ENCODE measurements at regions not wholly inside any gene's neighbourhood (a gene's known extent, or its start where the extent isn't known, plus 50 kb on each side); places are given as distances from the start of the nearest gene placed in this dataset.
A peak's percentile ranks its signal among the peaks of the same experiment; 100 is the strongest.

DNA sequence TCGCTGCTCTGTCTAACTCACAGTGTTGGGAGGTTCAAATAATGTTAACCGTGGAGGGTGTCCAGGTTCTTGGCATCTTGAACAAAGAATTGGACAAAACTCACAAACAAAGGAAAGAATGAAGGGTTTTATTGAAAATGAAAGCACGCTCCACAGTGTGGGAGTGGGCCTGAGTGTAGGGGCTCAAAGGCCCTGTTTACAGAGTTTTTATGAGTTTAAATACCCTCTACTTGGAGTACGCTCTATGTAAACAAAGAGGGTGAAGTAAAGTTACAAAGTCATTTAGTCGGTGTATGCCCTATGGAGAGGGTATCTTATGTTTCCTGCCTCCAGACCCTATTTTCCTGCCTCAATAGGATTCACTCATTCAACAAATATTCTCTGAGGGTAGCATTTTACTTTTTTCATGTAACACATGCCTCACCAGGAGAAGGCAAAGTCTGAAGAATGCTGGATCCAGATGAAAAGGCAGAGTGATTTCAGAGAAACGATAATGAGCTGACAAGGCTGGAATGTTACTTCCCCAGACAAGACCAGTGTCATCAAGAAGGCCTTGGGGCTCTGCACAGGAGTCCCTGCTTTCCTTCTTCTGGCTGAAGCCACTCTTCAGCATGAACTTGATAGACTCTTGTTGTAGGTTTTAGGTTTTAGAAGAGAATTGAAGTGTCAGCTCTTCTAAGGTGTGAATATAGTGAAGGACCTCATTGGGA lies 163.6 kb downstream of the FAM43A start (continued):
- TF ChIP-seq, protein P1, sequence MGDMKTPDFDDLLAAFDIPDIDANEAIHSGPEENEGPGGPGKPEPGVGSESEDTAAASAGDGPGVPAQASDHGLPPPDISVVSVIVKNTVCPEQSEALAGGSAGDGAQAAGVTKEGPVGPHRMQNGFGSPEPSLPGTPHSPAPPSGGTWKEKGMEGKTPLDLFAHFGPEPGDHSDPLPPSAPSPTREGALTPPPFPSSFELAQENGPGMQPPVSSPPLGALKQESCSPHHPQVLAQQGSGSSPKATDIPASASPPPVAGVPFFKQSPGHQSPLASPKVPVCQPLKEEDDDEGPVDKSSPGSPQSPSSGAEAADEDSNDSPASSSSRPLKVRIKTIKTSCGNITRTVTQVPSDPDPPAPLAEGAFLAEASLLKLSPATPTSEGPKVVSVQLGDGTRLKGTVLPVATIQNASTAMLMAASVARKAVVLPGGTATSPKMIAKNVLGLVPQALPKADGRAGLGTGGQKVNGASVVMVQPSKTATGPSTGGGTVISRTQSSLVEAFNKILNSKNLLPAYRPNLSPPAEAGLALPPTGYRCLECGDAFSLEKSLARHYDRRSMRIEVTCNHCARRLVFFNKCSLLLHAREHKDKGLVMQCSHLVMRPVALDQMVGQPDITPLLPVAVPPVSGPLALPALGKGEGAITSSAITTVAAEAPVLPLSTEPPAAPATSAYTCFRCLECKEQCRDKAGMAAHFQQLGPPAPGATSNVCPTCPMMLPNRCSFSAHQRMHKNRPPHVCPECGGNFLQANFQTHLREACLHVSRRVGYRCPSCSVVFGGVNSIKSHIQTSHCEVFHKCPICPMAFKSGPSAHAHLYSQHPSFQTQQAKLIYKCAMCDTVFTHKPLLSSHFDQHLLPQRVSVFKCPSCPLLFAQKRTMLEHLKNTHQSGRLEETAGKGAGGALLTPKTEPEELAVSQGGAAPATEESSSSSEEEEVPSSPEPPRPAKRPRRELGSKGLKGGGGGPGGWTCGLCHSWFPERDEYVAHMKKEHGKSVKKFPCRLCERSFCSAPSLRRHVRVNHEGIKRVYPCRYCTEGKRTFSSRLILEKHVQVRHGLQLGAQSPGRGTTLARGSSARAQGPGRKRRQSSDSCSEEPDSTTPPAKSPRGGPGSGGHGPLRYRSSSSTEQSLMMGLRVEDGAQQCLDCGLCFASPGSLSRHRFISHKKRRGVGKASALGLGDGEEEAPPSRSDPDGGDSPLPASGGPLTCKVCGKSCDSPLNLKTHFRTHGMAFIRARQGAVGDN (CRISPR knock-in tag; IDR thresholded peaks at IDR 0.05) = no peak
- no peak for TF ChIP-seq MATR3 (CRISPR knock-in tag; IDR thresholded peaks at IDR 0.05)
- TF ChIP-seq ONECUT2 (CRISPR knock-in tag; IDR thresholded peaks at IDR 0.05) = no peak
- no peak for TF ChIP-seq ZNF317 (CRISPR knock-in tag; IDR thresholded peaks at IDR 0.05)
- TF ChIP-seq RARA (CRISPR knock-in tag; IDR thresholded peaks at IDR 0.05) = peak; percentile 27; the same call in 1 of the 2 replicates
- TF ChIP-seq NFYB (CRISPR knock-in tag; IDR thresholded peaks at IDR 0.05) = no peak
- TF ChIP-seq ZNF879 (CRISPR knock-in tag; IDR thresholded peaks at IDR 0.05) = no peak
- no peak for TF ChIP-seq SIN3A (IDR thresholded peaks at IDR 0.05; ENCODE audit: borderline replicate concordance, low read depth, low read length)
- TF ChIP-seq, protein P2, sequence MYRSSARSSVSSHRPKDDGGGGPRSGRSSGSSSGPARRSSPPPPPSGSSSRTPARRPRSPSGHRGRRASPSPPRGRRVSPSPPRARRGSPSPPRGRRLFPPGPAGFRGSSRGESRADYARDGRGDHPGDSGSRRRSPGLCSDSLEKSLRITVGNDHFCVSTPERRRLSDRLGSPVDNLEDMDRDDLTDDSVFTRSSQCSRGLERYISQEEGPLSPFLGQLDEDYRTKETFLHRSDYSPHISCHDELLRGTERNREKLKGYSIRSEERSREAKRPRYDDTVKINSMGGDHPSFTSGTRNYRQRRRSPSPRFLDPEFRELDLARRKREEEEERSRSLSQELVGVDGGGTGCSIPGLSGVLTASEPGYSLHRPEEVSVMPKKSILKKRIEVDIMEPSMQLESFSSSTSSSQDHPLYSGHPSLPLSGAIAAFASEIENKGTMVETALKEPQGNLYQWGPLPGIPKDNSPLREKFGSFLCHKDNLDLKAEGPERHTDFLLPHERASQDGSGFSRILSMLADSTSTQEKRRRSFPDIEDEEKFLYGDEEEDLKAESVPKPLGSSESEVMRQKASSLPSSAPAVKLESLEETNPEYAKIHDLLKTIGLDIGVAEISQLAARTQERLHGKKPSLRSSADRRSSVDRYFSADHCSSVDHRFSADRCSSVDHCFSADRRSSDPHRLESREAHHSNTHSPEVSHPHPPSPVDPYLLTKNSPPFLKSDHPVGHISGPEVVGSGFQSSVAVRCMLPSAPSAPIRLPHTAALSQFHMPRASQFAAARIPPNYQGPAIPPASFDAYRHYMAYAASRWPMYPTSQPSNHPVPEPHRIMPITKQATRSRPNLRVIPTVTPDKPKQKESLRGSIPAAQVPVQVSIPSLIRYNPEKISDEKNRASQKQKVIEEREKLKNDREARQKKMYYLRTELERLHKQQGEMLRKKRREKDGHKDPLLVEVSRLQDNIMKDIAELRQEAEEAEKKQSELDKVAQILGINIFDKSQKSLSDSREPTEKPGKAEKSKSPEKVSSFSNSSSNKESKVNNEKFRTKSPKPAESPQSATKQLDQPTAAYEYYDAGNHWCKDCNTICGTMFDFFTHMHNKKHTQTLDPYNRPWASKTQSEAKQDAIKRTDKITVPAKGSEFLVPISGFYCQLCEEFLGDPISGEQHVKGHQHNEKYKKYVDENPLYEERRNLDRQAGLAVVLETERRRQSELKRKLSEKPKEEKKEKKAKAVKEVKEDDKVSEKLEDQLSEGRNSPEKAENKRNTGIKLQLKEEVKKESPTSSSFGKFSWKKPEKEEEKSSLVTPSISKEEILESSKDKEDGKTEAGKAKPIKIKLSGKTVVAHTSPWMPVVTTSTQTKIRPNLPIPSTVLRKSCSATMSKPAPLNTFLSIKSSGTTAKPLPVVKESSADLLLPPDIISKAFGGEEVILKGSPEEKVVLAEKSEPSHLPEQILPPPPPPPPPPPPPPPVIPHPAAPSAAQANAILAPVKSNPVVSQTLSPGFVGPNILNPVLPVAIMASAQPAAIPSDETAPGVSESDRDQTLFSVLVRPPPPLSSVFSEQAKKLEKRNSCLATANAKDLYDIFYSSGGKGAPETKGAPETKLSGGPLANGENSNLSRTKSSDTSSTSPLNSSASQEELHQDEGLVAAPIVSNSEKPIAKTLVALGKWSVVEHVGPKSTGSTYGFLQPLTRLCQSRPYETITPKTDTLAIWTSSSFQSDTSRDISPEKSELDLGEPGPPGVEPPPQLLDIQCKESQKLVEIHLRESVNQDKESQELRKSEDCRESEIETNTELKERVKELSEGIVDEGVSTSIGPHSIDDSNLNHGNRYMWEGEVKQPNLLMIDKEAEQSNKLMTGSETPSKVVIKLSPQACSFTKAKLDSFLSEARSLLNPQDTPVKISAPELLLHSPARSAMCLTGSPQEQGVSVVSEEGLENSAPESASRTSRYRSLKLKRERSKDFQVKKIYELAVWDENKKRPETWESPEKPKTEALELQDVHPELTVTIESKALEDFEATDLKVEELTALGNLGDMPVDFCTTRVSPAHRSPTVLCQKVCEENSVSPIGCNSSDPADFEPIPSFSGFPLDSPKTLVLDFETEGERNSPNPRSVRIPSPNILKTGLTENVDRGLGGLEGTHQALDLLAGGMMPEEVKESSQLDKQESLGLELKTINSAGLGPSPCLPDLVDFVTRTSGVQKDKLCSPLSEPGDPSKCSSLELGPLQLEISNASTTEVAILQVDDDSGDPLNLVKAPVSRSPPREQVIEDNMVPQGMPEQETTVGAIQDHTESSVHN (CRISPR knock-in tag; IDR thresholded peaks at IDR 0.05) = no peak
- no peak for TF ChIP-seq DNMT1 (CRISPR knock-in tag; IDR thresholded peaks at IDR 0.05)
- TF ChIP-seq, protein P3, sequence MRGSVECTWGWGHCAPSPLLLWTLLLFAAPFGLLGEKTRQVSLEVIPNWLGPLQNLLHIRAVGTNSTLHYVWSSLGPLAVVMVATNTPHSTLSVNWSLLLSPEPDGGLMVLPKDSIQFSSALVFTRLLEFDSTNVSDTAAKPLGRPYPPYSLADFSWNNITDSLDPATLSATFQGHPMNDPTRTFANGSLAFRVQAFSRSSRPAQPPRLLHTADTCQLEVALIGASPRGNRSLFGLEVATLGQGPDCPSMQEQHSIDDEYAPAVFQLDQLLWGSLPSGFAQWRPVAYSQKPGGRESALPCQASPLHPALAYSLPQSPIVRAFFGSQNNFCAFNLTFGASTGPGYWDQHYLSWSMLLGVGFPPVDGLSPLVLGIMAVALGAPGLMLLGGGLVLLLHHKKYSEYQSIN (CRISPR knock-in tag; IDR thresholded peaks at IDR 0.05; ENCODE audit: borderline replicate concordance) = no peak
- no peak for TF ChIP-seq MIER2 (CRISPR knock-in tag; IDR thresholded peaks at IDR 0.05)
- no peak for TF ChIP-seq SOX13 (IDR thresholded peaks at IDR 0.05)
- TF ChIP-seq SOX13 (CRISPR knock-in tag; conservative IDR thresholded peaks at IDR 0.05 in 1 of 2, IDR thresholded peaks at IDR 0.05 in 1 of 2) = 0 out of 4 replicates have a peak, but pooled peaks of 1 of the 2 experiments have one; percentile 32
- TF ChIP-seq ZNF292 (CRISPR knock-in tag; IDR thresholded peaks at IDR 0.05; ENCODE audit: borderline replicate concordance, low read depth) = no peak
- TF ChIP-seq FOXA1 (IDR thresholded peaks at IDR 0.05) = no peak
- peak; percentile 35; the same call in 1 of the 2 replicates for TF ChIP-seq FOXA1 (CRISPR knock-in tag; IDR thresholded peaks at IDR 0.05)
- no peak for TF ChIP-seq REXO4 (CRISPR knock-in tag; IDR thresholded peaks at IDR 0.05; ENCODE audit: borderline replicate concordance)
